PC-3 (cell line): ENCODE measurements at regions not wholly inside any gene's neighbourhood (a gene's known extent, or its start where the extent isn't known, plus 50 kb on each side); places are given as distances from the start of the nearest gene placed in this dataset.

ENCODE experiments used
- ATAC-seq: fragments of 200-7000 bp; cut with Tn5 transposase; 2 replicates; pipeline ENCODE4 v1.9.1; 2020; ENCODE audit warnings: mild to moderate bottlenecking, moderate library complexity
- BruUV-seq: library from RNA; stranded (reverse); fragments of 400-500 nt; replicated peaks from 2 replicates; lab custom pipeline; 2021; lab: Mats Ljungman, UMichigan
- CTCF ChIA-PET: fragments of 300-600 bp; sonication (Branson Sonifier 250); formaldehyde crosslinking; loops from one replicate; lab custom pipeline; 2022; ENCODE audit warnings: antibody characterized with exemption; lab: Charles Lee
- POLR2A ChIA-PET: fragments of 300-600 bp; sonication (Branson Sonifier 250); formaldehyde crosslinking; loops from one replicate; lab custom pipeline; 2022; ENCODE audit warnings: antibody characterized with exemption; ENCODE audit not compliant: unreplicated experiment; lab: Charles Lee
- DNase-seq: peaks from one replicate; pipeline ENCODE4 v3.0.0-alpha.2; 2015
- H2AFZ ChIP-seq: fragments of 300-600 bp; sonication (generic); 2 replicates; pipeline ENCODE4 v1.6.0; 2016; ENCODE audit warnings: antibody characterized with exemption, low read length
- H3F3A ChIP-seq: fragments of 300-600 bp; sonication (generic); one replicate; pipeline ENCODE4 v1.6.0; 2017; ENCODE audit warnings: antibody characterized with exemption, low read length, control low read depth, mild to moderate bottlenecking; ENCODE audit not compliant: unreplicated experiment
- H3K27ac ChIP-seq: fragments of 300-600 bp; sonication (generic); 2 replicates; pipeline ENCODE4 v1.5.1; 2016; ENCODE audit warnings: mild to moderate bottlenecking, low read length
- H3K27me3 ChIP-seq: fragments of 300-600 bp; sonication (generic); 2 replicates; pipeline ENCODE4 v1.6.1; 2016; ENCODE audit warnings: low read length, mixed read lengths
- H3K36me3 ChIP-seq: fragments of 300-600 bp; sonication (generic); 2 replicates; pipeline ENCODE4 v1.6.1; 2016; ENCODE audit warnings: low read depth, mixed run types, low read length, mixed read lengths
- H3K4me1 ChIP-seq: fragments of 300-600 bp; sonication (generic); 2 replicates; pipeline ENCODE4 v1.5.1; 2016; ENCODE audit warnings: low read length; ENCODE audit not compliant: insufficient read depth
- H3K4me2 ChIP-seq: fragments of 300-600 bp; sonication (generic); 2 replicates; pipeline ENCODE4 v1.6.0; 2016; ENCODE audit warnings: low read length
- H3K4me3 ChIP-seq: fragments of 300-600 bp; sonication (generic); 2 replicates; pipeline ENCODE4 v1.5.1; 2016; ENCODE audit warnings: mild to moderate bottlenecking, low read length, mixed read lengths
- H3K79me2 ChIP-seq: fragments of 300-600 bp; sonication (generic); 2 replicates; pipeline ENCODE4 v1.6.1; 2017; ENCODE audit warnings: low read length, mixed read lengths
- H3K9ac ChIP-seq: fragments of 300-600 bp; sonication (generic); 2 replicates; pipeline ENCODE4 v1.6.0; 2016; ENCODE audit warnings: mild to moderate bottlenecking, low read length
- H3K9me2 ChIP-seq: fragments of 300-600 bp; sonication (generic); replicated peaks from 2 replicates; pipeline ENCODE4 v1.6.1; 2016; ENCODE audit warnings: mixed run types, low read length, mixed read lengths
- H3K9me3 ChIP-seq: fragments of 300-600 bp; sonication (generic); 2 replicates; pipeline ENCODE4 v1.6.1; 2016; ENCODE audit warnings: low read length, mixed read lengths
- H4K20me1 ChIP-seq: fragments of 300-600 bp; sonication (generic); 2 replicates; pipeline ENCODE4 v1.6.1; 2016; ENCODE audit warnings: low read length, mixed read lengths
- CTCF ChIP-seq: fragments of 300-600 bp; sonication (generic); conservative IDR thresholded peaks from 2 replicates; pipeline ENCODE4 v1.5.1; 2017; ENCODE audit warnings: antibody characterized with exemption, low read depth, mild to moderate bottlenecking, low read length
- EZH2 ChIP-seq: fragments of 300-600 bp; sonication (generic); IDR thresholded peaks from one replicate; pipeline ENCODE4 v1.6.1; 2017; ENCODE audit warnings: antibody characterized with exemption, mild to moderate bottlenecking, low read length; ENCODE audit not compliant: unreplicated experiment
- EZH2phosphoT487 ChIP-seq: fragments of 300-600 bp; sonication (generic); IDR thresholded peaks from 2 replicates; pipeline ENCODE4 v1.6.1; 2018; ENCODE audit warnings: mild to moderate bottlenecking, antibody characterized with exemption, low read length, borderline replicate concordance
- intact Hi-C: fragments of 100-400 bp; cut with micrococcal nuclease; formaldehyde crosslinking; loops from 2 replicates; pipeline ENCODE4 v1.9.0; 2023

DNA sequence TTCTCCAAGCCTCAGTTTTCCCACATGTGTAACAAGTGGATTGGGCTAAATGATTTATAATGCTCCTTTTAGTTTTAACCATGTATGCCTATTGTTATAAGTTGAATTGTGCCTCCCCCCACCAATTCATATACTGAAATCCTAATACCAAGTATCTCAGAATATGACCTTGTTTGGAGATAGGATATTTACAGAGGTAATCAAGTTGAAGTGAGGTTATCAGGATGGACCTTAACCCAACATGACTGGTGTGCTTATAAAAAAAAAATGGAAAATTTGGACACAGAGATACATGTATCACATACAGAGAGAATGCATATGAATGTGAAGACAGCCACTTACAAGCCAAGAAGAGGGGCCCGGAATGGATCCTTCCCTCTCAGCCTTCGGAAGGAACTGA is 117.9 kb upstream of the HABP2 start:
- Histone ChIP-seq H3K9me3 (no peaks in the 10 kb centered on the region), H4K20me1 (no peaks in the 10 kb centered on the region), H3K27me3 (no peaks in the 10 kb centered on the region), H3K4me1 (no peaks in the 10 kb centered on the region), H3K9ac (no peak overlapping the region), H3K4me2 (no peak overlapping the region), H3K27ac (no peak overlapping the region), H2AFZ (no peak overlapping the region), H3F3A (no peaks in the 10 kb centered on the region), H3K4me3 (no peak overlapping the region), H3K9me2 (no peaks in the 10 kb centered on the region), H3K36me3 (no peaks in the 10 kb centered on the region), H3K79me2 (no peaks in the 10 kb centered on the region)
- TF ChIP-seq EZH2phosphoT487 (no peak), EZH2 (no peak), CTCF (no peak)
- ATAC-seq (no peak), DNase-seq (no peak)
- intact Hi-C loops: no loop called here
- ChIA-PET POLR2A (no interaction called here), CTCF (no interaction called here)
- no TSS peak for BruUV-seq

GRCh38 chr10:113435881-113436280 is 117.0 kb upstream of the HABP2 start:
- H3K9ac ChIP-seq: no peak overlapping the region
- POLR2A ChIA-PET: no interaction called here
- no peaks in the 10 kb centered on the region for H3K27me3 ChIP-seq
- no peak for DNase-seq
- no peaks in the 10 kb centered on the region for H3K9me3 ChIP-seq
- H3K79me2 ChIP-seq: no peaks in the 10 kb centered on the region
- no peaks in the 10 kb centered on the region for H3K9me2 ChIP-seq
- intact Hi-C loops: no loop called here
- no peak overlapping the region for H3K4me2 ChIP-seq
- no peaks in the 10 kb centered on the region for H3K4me1 ChIP-seq
- no peak overlapping the region for H3K27ac ChIP-seq
- no peak for TF ChIP-seq EZH2
- no peak for TF ChIP-seq EZH2phosphoT487
- no peak for TF ChIP-seq CTCF
- H4K20me1 ChIP-seq: no peaks in the 10 kb centered on the region
- no peak for ATAC-seq
- BruUV-seq: no TSS peak
- H3K4me3 ChIP-seq: no peak overlapping the region
- H2AFZ ChIP-seq: no peak overlapping the region
- CTCF ChIA-PET: no interaction called here
- no peaks in the 10 kb centered on the region for H3K36me3 ChIP-seq
- no peaks in the 10 kb centered on the region for H3F3A ChIP-seq

DNA sequence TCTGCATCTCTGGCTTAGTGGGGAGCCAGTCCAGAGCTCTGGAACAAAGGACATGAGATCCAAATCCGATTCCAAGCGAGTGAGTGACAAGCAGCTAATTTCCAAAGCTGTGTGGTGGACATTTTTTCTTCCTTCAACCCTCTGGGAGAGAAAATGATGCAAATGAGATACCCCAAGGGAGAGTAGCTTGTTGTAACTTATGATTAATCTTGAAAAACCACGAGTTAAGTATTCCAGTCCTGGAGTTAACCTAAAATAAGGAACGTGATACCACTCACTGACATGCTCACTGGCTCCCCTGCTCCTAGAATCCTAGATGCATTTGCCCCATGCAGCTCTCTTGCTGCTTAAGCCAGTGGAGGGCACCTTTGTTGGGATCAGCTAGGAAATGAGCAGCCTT is 116.0 kb upstream of the HABP2 start:
- H3K9me2 ChIP-seq: no peaks in the 10 kb centered on the region
- no peaks in the 10 kb centered on the region for H3K27me3 ChIP-seq
- DNase-seq (no peak), ATAC-seq (no peak)
- ChIA-PET POLR2A (no interaction called here), CTCF (no interaction called here)
- H4K20me1 ChIP-seq: no peaks in the 10 kb centered on the region
- no peak overlapping the region for H2AFZ ChIP-seq
- H3K36me3 ChIP-seq: no peaks in the 10 kb centered on the region
- no peak overlapping the region for H3K4me3 ChIP-seq
- no peaks in the 10 kb centered on the region for H3F3A ChIP-seq
- no peak overlapping the region for H3K27ac ChIP-seq
- intact Hi-C loops: no loop called here
- H3K4me1 ChIP-seq: no peaks in the 10 kb centered on the region
- H3K9ac ChIP-seq: no peak overlapping the region
- no TSS peak for BruUV-seq
- H3K9me3 ChIP-seq: no peaks in the 10 kb centered on the region
- no peaks in the 10 kb centered on the region for H3K79me2 ChIP-seq
- TF ChIP-seq EZH2: no peak
- TF ChIP-seq CTCF: no peak
- no peak for TF ChIP-seq EZH2phosphoT487
- H3K4me2 ChIP-seq: no peak overlapping the region
